Lung (tissue), 11 donors: ENCODE measurements at regions not wholly inside any gene's neighbourhood (a gene's known extent, or its start where the extent isn't known, plus 50 kb on each side); places are given as distances from the start of the nearest gene placed in this dataset.

Experiments used
- ATAC-seq: fragments of 200-7000 bp; cut with Tn5 transposase; one replicate; pipeline ENCODE4 v1.9.1; 2020; ENCODE audit warnings: moderate number of reproducible peaks; ENCODE audit not compliant: insufficient read depth, low FRiP score
- DNase-seq, 3 donors: peaks; one replicate each; pipeline ENCODE4 v3.0.0-alpha.2; 2013 to 2017
- H3K27ac ChIP-seq, 2 donors: one replicate each; pipeline ENCODE4 v1.5.1; 2013; ENCODE audit warnings: mild to moderate bottlenecking in 2 of 2, moderate library complexity in 2 of 2, control low read depth in 1 of 2, inconsistent platforms in 1 of 2, low read depth in 1 of 2, low read length in 1 of 2
- H3K27me3 ChIP-seq, 3 donors: one replicate each; pipeline ENCODE4 v1.5.1; 2013; ENCODE audit warnings: low read length in 2 of 3; ENCODE audit not compliant: control insufficient read depth in 3 of 3, insufficient read depth in 3 of 3
- H3K36me3 ChIP-seq, 4 donors: one replicate each; pipeline ENCODE4 v1.5.1; 2013; ENCODE audit warnings: low read length in 4 of 4, mild to moderate bottlenecking in 1 of 4, moderate library complexity in 1 of 4; ENCODE audit not compliant: control insufficient read depth in 4 of 4, insufficient read depth in 4 of 4
- H3K4me1 ChIP-seq, 5 donors: one replicate each; pipeline ENCODE4 v1.5.1; 2013; ENCODE audit warnings: low read length in 5 of 5, mild to moderate bottlenecking in 2 of 5, moderate library complexity in 1 of 5; ENCODE audit not compliant: control insufficient read depth in 5 of 5, insufficient read depth in 5 of 5
- H3K4me3 ChIP-seq: one replicate; pipeline ENCODE4 v1.5.1; 2013; ENCODE audit warnings: mild to moderate bottlenecking, control low read depth, moderate library complexity
- H3K9ac ChIP-seq, 2 donors: one replicate each; pipeline ENCODE4 v1.5.1; 2013; ENCODE audit warnings: low read length in 2 of 2, control low read depth in 1 of 2; ENCODE audit not compliant: insufficient read depth in 1 of 2
- H3K9me3 ChIP-seq, 4 donors: one replicate each; pipeline ENCODE4 v1.5.1; 2013; ENCODE audit warnings: low read length in 3 of 4, mild to moderate bottlenecking in 1 of 4, moderate library complexity in 1 of 4; ENCODE audit not compliant: control insufficient read depth in 4 of 4, insufficient read depth in 3 of 4
- CTCF ChIP-seq: IDR thresholded peaks from 2 replicates; pipeline ENCODE4 v1.5.1; 2012; ENCODE audit warnings: mild to moderate bottlenecking; ENCODE audit errors: control extremely low read depth, extremely low read depth
- WGBS, 2 donors: extraction: QIAGEN DNeasy Blood & Tissue Kit; methylation state at CpG; one replicate each; pipeline ENCODE4 v1.1.7; 2013; 5-methylcytosine and 5-hydroxymethylcytosine counted together
- donor health status: control.
- donor health status: control.
- donor health status: Bipolar disorder and iron deficiency.
- donor health status: healthy.
- donor health status: DM: yes; HTN: yes; CAD: no.

GRCh38 chr7:13416071-13416470, 573.4 kb downstream of the ETV1 start:
- H3K27me3 ChIP-seq, result no peaks in the 10 kb centered on the region
- H3K9me3 ChIP-seq, result no peaks in the 10 kb centered on the region
- TF ChIP-seq CTCF, result no peak
- no peak for DNase-seq
- no peaks in the 10 kb centered on the region for H3K4me1 ChIP-seq
- no peaks in the 10 kb centered on the region for H3K36me3 ChIP-seq
- H3K9ac ChIP-seq, result no peak overlapping the region
- ATAC-seq, result no peak
- 70 to 71% methylated on average over 2 of the region's 2 CpGs for WGBS, 2 donors
- no peak overlapping the region for H3K4me3 ChIP-seq
- no peak overlapping the region for H3K27ac ChIP-seq

- Histone ChIP-seq H3K9me3 (no peaks in the 10 kb centered on the region), H3K36me3 (no peaks in the 10 kb centered on the region), H3K4me3 (no peak overlapping the region), H3K27me3 (no peaks in the 10 kb centered on the region), H3K27ac (no peak overlapping the region), H3K9ac (no peak overlapping the region), H3K4me1 (no peaks in the 10 kb centered on the region)
- no peak for DNase-seq
- no peak for ATAC-seq
- 75 to 87% methylated on average over 1 of the region's 1 CpG for WGBS, 2 donors
- TF ChIP-seq CTCF, result no peak
Measured at GRCh38 chr7:13416544-13416943, 572.9 kb downstream of the ETV1 start.

GRCh38 chr7:13420726-13421125, 568.7 kb downstream of the ETV1 start:
- Histone ChIP-seq H3K9ac (no peak overlapping the region), H3K4me3 (no peak overlapping the region), H3K27me3 (no peaks in the 10 kb centered on the region), H3K9me3 (peaks cover 0 to 4% (median 0%) of the 10 kb centered on the region in 4 donors), H3K4me1 (no peaks in the 10 kb centered on the region), H3K36me3 (no peaks in the 10 kb centered on the region), H3K27ac (no peak overlapping the region)
- ATAC-seq (no peak), DNase-seq (no peak)
- TF ChIP-seq CTCF, result no peak
- 87 to 88% methylated on average over 2 of the region's 2 CpGs for WGBS, 2 donors

- WGBS, 2 donors, result 88 to 90% methylated on average over 4 of the region's 4 CpGs
Measured at GRCh38 chr7:13421776-13422175, 567.7 kb downstream of the ETV1 start.

More at GRCh38 chr7:13421776-13422175, 567.7 kb downstream of the ETV1 start:
- DNase-seq (no peak), ATAC-seq (no peak)
- Histone ChIP-seq H3K27ac (no peak overlapping the region), H3K4me3 (no peak overlapping the region), H3K9ac (no peak overlapping the region), H3K9me3 (peaks cover 0 to 4% (median 0%) of the 10 kb centered on the region in 4 donors), H3K27me3 (no peaks in the 10 kb centered on the region), H3K36me3 (no peaks in the 10 kb centered on the region), H3K4me1 (no peaks in the 10 kb centered on the region)
- no peak for TF ChIP-seq CTCF
